ENCODE measurements at regions not wholly inside any gene's neighbourhood (a gene's known extent, or its start where the extent isn't known, plus 50 kb on each side); places are given as distances from the start of the nearest gene placed in this dataset.

- DNase-seq = no peak
Measured at GRCh38 chr11:133719532-133720235, 125.6 kb downstream of the SPATA19 start.

DNA sequence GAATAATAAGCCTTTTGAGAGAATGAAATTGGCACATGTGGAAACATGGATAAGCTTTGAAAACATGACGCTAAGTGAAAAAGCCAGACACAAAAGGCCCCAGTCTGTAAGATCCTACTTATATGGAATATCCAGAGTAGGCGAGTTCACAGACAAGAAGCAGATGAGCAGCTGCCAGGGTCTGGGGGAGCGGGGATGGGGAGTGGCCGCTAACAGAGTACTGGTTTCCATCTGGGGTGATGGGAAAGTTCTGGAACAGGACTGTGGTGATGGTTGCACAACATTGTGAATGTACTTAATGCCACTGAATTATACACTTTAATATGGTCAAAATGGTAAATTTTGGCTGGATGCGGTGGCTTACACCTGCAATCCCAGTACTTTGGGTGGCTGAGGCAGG lies 126.5 kb downstream of the SPATA19 start:
- no peak for DNase-seq

- no peak for DNase-seq
Measured at GRCh38 chr11:133718238-133718637, 127.1 kb downstream of the SPATA19 start.

GRCh38 chr11:133716602-133717001 lies 128.7 kb downstream of the SPATA19 start:
- DNase-seq = no peak

GRCh38 chr11:133715602-133716001 lies 129.7 kb downstream of the SPATA19 start:
- DNase-seq = no peak

GRCh38 chr11:133714471-133715375 lies 130.6 kb downstream of the SPATA19 start:
- no peak for DNase-seq

DNA sequence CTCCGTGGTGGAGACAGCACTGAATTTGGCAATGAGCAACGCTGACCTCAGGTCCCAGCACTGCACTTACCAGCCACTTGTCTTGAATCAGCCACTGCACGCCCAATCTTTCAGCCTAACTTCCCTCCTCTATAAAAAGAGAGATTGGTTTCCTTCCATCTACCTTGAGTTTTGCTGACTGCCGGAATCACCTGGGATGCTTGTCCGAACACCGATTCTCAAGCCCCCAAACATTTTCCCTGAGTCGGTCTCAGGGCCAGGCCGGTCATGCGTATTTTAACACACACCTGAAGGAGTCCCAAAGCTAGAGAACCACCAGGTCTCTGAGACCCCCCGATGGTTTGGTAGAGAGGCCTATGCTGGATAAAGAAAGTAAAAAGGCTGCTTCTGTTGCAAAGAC lies 131.5 kb downstream of the SPATA19 start:
- no peak for DNase-seq

DNA sequence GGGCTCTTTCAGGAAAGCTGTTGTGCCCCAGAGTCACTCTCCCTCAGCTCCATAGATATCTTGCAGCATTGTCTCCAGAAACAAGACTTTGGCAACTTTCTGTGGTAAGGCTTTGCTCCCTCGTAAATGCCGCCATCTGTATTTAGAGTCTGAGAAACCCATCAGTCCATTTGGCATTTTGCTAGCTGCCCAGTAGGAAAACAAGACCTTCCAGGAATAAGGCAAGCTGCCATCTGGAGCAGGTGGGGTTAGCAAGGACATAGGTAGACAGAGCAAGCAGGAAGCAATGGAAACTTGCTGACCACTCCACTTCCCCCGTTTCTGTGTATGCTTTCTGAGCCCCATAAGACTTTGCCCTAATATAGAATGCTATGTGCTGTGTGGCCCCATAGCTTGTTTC lies 131.9 kb downstream of the SPATA19 start:
- no peak for DNase-seq

- DNase-seq = no peak
Measured at GRCh38 chr11:133712051-133712560, 133.2 kb downstream of the SPATA19 start.

GRCh38 chr11:133711545-133711944 lies 133.8 kb downstream of the SPATA19 start:
- no peak for DNase-seq

GRCh38 chr11:133710681-133711240 lies 134.6 kb downstream of the SPATA19 start:
- DNase-seq = no peak

DNA sequence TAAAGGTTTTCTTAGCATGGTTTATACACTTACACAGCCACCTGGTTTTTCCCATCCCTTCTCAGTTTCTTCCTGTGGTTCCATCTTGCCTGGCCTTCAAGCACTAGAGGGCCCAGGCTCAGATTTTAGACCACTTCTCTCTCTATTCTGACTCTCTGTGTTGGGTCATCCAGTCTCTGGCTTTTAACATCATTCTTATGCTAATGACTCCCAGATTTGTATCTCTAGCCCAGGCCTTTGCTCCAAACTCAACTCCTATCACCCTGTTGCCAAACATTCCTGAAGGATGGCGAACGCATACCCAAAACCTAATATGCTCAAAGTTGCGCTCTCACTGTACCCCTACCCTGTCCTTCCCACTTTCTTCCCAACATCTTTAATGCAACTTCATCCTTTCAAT lies 135.1 kb downstream of the SPATA19 start:
- DNase-seq = no peak

GRCh38 chr11:133708547-133709051 lies 136.7 kb downstream of the SPATA19 start:
- DNase-seq = no peak

- DNase-seq = no peak
Measured at GRCh38 chr11:133706925-133707794, 138.2 kb downstream of the SPATA19 start.

- no peak for DNase-seq
Measured at GRCh38 chr11:133705873-133706272, 139.4 kb downstream of the SPATA19 start.

DNA sequence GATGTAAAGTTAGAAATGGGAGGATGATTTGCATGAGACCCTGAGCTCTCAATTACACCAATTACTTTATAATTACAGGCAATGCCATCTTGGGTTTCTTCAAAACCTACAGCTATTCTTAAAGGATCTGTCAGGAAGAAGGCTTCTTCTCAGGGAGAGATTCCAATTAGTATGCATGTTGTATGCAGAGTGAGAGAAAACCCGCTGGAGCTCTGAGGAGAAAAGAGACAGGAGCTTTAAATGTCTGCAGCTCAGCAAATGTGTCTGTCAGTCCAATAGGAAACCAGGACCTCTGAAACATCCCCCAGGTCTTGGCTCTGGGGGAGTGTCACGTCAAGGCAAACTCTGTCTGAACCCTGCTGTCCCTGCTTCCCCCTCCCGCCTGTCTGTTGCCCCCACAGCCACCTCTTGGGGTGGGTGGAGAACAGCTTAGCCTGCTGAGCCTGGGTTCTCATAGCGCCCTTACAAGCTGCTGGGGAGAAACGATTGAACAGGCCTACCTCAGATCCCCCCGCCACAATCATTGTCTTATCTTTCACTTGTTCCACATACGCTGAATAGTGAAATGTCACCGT lies 140.2 kb downstream of the SPATA19 start:
- DNase-seq = no peak

GRCh38 chr11:133699071-133699470 lies 146.2 kb downstream of the SPATA19 start:
- no peak for DNase-seq

DNA sequence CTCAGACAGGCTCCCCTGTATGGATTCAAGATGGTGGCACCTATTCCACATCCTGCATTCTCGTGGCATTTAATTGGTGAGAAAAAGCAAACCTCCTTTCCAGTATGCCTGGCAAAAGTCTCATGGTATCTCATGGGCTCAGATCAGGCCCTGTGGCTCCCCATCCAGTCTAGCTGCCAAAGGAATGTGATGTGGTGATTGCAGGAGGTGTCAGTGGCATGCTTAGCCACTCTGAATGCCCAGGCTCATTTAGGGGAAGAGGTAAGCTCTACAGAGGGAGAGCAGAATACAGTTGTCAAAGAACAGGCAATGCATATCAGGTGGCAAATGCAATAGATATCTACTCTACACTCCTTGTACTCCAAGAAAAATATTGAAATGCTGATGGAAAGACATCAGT lies 146.7 kb downstream of the SPATA19 start:
- no peak for DNase-seq

DNA sequence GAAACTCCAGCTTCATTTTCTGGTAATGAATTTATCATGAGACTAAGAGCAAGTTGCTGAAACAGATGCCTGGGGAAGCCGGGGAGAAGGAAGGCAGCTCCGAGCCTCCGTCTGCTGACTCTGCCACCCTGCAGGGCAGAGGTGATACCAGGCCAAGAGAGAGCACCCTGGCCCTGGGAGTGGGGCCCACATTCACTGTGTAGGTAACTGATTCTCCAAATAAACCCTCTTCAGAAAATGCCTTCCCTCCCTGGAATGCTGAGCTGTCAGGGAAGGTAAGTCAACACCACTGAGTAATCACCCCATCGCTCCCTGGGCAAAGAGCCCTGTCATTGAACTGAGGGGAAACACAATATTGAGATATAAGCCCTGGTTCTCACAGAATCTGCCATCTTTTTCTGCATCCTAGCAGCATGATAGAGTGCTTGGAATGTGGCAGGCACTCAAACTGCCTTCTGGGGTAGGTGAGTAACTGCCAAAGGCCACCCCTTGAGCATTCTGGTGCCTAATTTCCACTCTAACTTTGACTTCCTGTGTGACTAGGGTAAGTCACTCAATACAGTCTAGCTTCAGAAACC lies 147.6 kb downstream of the SPATA19 start:
- no peak for DNase-seq

DNA sequence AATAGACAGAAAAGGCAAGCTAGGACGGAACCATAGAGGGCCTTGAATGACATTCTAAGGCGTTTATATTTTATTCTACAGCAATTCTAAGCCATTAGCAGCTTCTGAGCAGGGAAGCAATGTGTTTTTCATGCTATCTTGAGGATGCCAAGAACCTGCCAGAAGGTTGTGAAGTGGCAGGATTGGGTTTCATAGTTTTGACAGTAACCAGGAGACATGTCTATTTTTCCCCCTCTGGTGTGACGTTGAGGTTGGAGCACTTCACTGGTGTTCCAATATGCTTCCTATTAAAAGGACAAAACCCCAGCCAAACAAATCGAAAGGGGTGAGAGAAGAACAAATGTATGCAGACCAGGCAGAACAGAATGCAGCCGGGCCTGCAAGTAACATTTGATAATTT lies 148.2 kb downstream of the SPATA19 start:
- no peak for DNase-seq

GRCh38 chr11:133695387-133695786 lies 149.9 kb downstream of the SPATA19 start:
- DNase-seq = no peak

DNA sequence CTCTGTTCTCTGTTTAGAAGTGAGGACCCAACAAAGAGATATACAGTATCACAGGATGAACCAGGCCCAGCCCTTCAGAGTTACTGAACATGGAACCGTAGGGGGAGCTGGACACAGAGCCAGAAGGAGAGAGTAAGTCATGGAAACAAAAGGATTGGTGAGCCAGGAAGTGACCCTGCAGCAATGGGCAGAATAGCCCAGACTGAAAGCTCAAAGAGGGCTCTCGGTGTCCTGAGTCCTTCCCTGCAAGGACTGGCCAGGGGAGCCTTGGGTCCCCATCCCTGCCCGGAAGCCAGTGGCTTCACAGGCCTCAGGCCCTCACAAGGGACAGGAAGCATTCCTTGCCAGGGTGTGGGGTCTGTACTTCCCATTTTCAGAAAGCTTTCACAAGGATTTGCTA lies 150.6 kb downstream of the SPATA19 start:
- DNase-seq = no peak

All from NCI-H1105 (cell line).